Smooth muscle cell (in vitro differentiated cells): ENCODE measurements at regions not wholly inside any gene's neighbourhood (a gene's known extent, or its start where the extent isn't known, plus 50 kb on each side); places are given as distances from the start of the nearest gene placed in this dataset.
"Not testable (repeated sequence)": the region's sequence is repeated elsewhere in the genome, so short reads cannot be mapped to it uniquely, and the experiment has no call there.

Experiments
- DNase-seq: peaks from one replicate; lab custom pipeline; 2025; ENCODE audit not compliant: unreplicated experiment; lab: John Stamatoyannopoulos, UW
- H2AFZ ChIP-seq: fragments of 200-600 bp; sonication (generic); 2 replicates; pipeline ENCODE4 v1.6.0; 2016; ENCODE audit warnings: antibody characterized with exemption, low read depth, mild to moderate bottlenecking
- H3F3A ChIP-seq: fragments of 200-600 bp; sonication (generic); 2 replicates; pipeline ENCODE4 v1.6.0; 2017; ENCODE audit warnings: antibody characterized with exemption, low read depth
- H3K27ac ChIP-seq: fragments of 200-600 bp; sonication (generic); 2 replicates; pipeline ENCODE4 v1.5.1; 2016; ENCODE audit warnings: low read depth, mild to moderate bottlenecking
- H3K27me3 ChIP-seq: fragments of 200-600 bp; sonication (generic); 2 replicates; pipeline ENCODE4 v1.6.1; 2016; ENCODE audit warnings: low read depth, mild to moderate bottlenecking
- H3K36me3 ChIP-seq: fragments of 200-600 bp; sonication (generic); 2 replicates; pipeline ENCODE4 v1.5.1; 2016; ENCODE audit warnings: low read depth
- H3K4me1 ChIP-seq: fragments of 200-600 bp; sonication (generic); 2 replicates; pipeline ENCODE4 v1.5.1; 2016; ENCODE audit warnings: low read depth
- H3K4me2 ChIP-seq: fragments of 200-600 bp; sonication (generic); 2 replicates; pipeline ENCODE4 v1.6.0; 2016; ENCODE audit warnings: mild to moderate bottlenecking
- H3K4me3 ChIP-seq: fragments of 200-600 bp; sonication (generic); 2 replicates; pipeline ENCODE4 v1.5.1; 2016; ENCODE audit warnings: mild to moderate bottlenecking
- H3K79me2 ChIP-seq: fragments of 200-600 bp; sonication (generic); 2 replicates; pipeline ENCODE4 v1.6.0; 2016; ENCODE audit warnings: low read depth, mild to moderate bottlenecking
- H3K9ac ChIP-seq: fragments of 200-600 bp; sonication (generic); 2 replicates; pipeline ENCODE4 v1.6.0; 2016; ENCODE audit warnings: low read depth
- H3K9me3 ChIP-seq: fragments of 200-600 bp; sonication (generic); replicated peaks from 2 replicates; pipeline ENCODE4 v1.5.1; 2016; ENCODE audit warnings: low read depth
- H4K20me1 ChIP-seq: fragments of 200-600 bp; sonication (generic); 2 replicates; pipeline ENCODE4 v1.6.0; 2016; ENCODE audit warnings: low read depth
- CTCF ChIP-seq: fragments of 200-600 bp; sonication (generic); IDR thresholded peaks from 2 replicates; pipeline ENCODE4 v1.5.1; 2017; ENCODE audit warnings: borderline replicate concordance, mild to moderate bottlenecking, antibody characterized with exemption; ENCODE audit not compliant: insufficient read depth, poor library complexity, severe bottlenecking
- WGBS: methylation state at CpG from one replicate; pipeline ENCODE4 v1.1.7; 2016; ENCODE audit warnings: low lambda C conversion rate; 5-methylcytosine and 5-hydroxymethylcytosine counted together

- 72% methylated on average over 6 of the region's 6 CpGs for WGBS
- no peaks in the 10 kb centered on the region for H4K20me1 ChIP-seq
- H3K27ac ChIP-seq = no peak overlapping the region
- peaks cover 9% of the 10 kb centered on the region for H3K79me2 ChIP-seq
- no peak for DNase-seq
- no peaks in the 10 kb centered on the region for H3F3A ChIP-seq
- H3K9ac ChIP-seq = no peak overlapping the region
- H3K4me2 ChIP-seq = no peak overlapping the region
- peaks cover 4% of the 10 kb centered on the region for H3K27me3 ChIP-seq
- H3K36me3 ChIP-seq = no peaks in the 10 kb centered on the region
- H2AFZ ChIP-seq = no peak overlapping the region
- no peaks in the 10 kb centered on the region for H3K4me1 ChIP-seq
- TF ChIP-seq CTCF = no peak
- H3K9me3 ChIP-seq = no peaks in the 10 kb centered on the region
- no peak overlapping the region for H3K4me3 ChIP-seq
Observed at GRCh38 chr2:242085941-242086621, 216.6 kb downstream of the RTP5 start.

- not testable (repeated sequence) for H3K4me1 ChIP-seq, H3K36me3 ChIP-seq, H3F3A ChIP-seq, H3K27me3 ChIP-seq, H3K27ac ChIP-seq, H3K9ac ChIP-seq, DNase-seq, H3K9me3 ChIP-seq, H4K20me1 ChIP-seq
- H3K4me2 ChIP-seq = peak overlapping the region; percentile 90
- H3K4me3 ChIP-seq = peak overlapping the region; percentile 94
- peak overlapping the region; percentile 62 for H2AFZ ChIP-seq
- H3K79me2 ChIP-seq = peaks cover 15% of the 10 kb centered on the region
- 3% methylated on average over 17 of the region's 37 CpGs for WGBS
Observed at GRCh38 chr2:242088044-242088443, 218.5 kb downstream of the RTP5 start.

GRCh38 chr2:242088471-242089212 lies 219.1 kb downstream of the RTP5 start:
- peak; percentile 50 for DNase-seq
- peaks cover 2% of the 10 kb centered on the region for H4K20me1 ChIP-seq
- no peaks in the 10 kb centered on the region for H3K36me3 ChIP-seq
- no peaks in the 10 kb centered on the region for H3K27me3 ChIP-seq
- no peaks in the 10 kb centered on the region for H3F3A ChIP-seq
- no peaks in the 10 kb centered on the region for H3K4me1 ChIP-seq
- H3K4me3 ChIP-seq = peak overlapping the region; percentile 94
- no peak overlapping the region for H3K27ac ChIP-seq
- no peak for TF ChIP-seq CTCF
- H3K9ac ChIP-seq = peak overlapping the region; percentile 51
- H3K9me3 ChIP-seq = no peaks in the 10 kb centered on the region
- peak overlapping the region; percentile 86 for H2AFZ ChIP-seq
- under 1% methylated on average over 48 of the region's 103 CpGs for WGBS
- peaks cover 15% of the 10 kb centered on the region for H3K79me2 ChIP-seq
- H3K4me2 ChIP-seq = peak overlapping the region; percentile 90

GRCh38 chr2:242089213-242089549 lies 219.7 kb downstream of the RTP5 start:
- H3K27me3 ChIP-seq, H4K20me1 ChIP-seq, H3K27ac ChIP-seq, DNase-seq, H2AFZ ChIP-seq, H3K36me3 ChIP-seq, H3F3A ChIP-seq, H3K9me3 ChIP-seq, H3K4me1 ChIP-seq: not testable (repeated sequence)
- Histone ChIP-seq H3K4me2 (peak overlapping the region; percentile 90), H3K79me2 (peaks cover 15% of the 10 kb centered on the region), H3K4me3 (peak overlapping the region; percentile 94), H3K9ac (peak overlapping the region; percentile 51)
- no CpG with 5 or more reads among the region's 20 CpGs for WGBS

GRCh38 chr2:242097278-242097677 lies 227.7 kb downstream of the RTP5 start:
- not testable (repeated sequence) for H3K27ac ChIP-seq, H3K4me3 ChIP-seq, DNase-seq, H3F3A ChIP-seq, H2AFZ ChIP-seq, H3K4me2 ChIP-seq, H3K36me3 ChIP-seq, H3K9ac ChIP-seq, H3K4me1 ChIP-seq, H3K27me3 ChIP-seq, H3K79me2 ChIP-seq, H3K9me3 ChIP-seq
- peaks cover 19% of the 10 kb centered on the region for H4K20me1 ChIP-seq
- WGBS = 100% methylated on average over 1 of the region's 1 CpG
